GM23338 (cell line): ENCODE measurements at regions not wholly inside any gene's neighbourhood (a gene's known extent, or its start where the extent isn't known, plus 50 kb on each side); places are given as distances from the start of the nearest gene placed in this dataset.

ENCODE experiments used
- ATAC-seq: fragments of 200-7000 bp; cut with Tn5 transposase; 3 replicates; pipeline ENCODE4 v1.9.1; 2020
- DNase-seq: peaks from one replicate; pipeline ENCODE4 v3.0.0-alpha.2; 2015; ENCODE audit warnings: low spot score
- H2AFZ ChIP-seq: fragments of 200-600 bp; sonication (generic); 2 replicates; pipeline ENCODE4 v1.8.0; 2016; ENCODE audit warnings: antibody characterized with exemption, mild to moderate bottlenecking, moderate library complexity
- H3F3A ChIP-seq: fragments of 200-600 bp; sonication (generic); replicated peaks from 2 replicates; pipeline ENCODE4 v1.8.0; 2017; ENCODE audit warnings: antibody characterized with exemption, mixed run types, low read depth
- H3K27ac ChIP-seq: fragments of 200-600 bp; sonication (generic); 2 replicates; pipeline ENCODE4 v1.6.1; 2016; ENCODE audit warnings: low read depth
- H3K27me3 ChIP-seq: fragments of 200-600 bp; sonication (generic); 2 replicates; pipeline ENCODE4 v1.8.0; 2016; ENCODE audit warnings: mild to moderate bottlenecking, mixed run types, moderate library complexity; ENCODE audit not compliant: insufficient read depth
- H3K36me3 ChIP-seq: fragments of 200-600 bp; sonication (generic); 2 replicates; pipeline ENCODE4 v1.8.0; 2016; ENCODE audit warnings: mild to moderate bottlenecking; ENCODE audit not compliant: insufficient read depth
- H3K4me1 ChIP-seq: fragments of 200-600 bp; sonication (generic); 2 replicates; pipeline ENCODE4 v1.8.0; 2016; ENCODE audit warnings: mild to moderate bottlenecking, moderate library complexity; ENCODE audit not compliant: insufficient read depth
- H3K4me2 ChIP-seq: fragments of 200-600 bp; sonication (generic); 2 replicates; pipeline ENCODE4 v1.7.1; 2017; ENCODE audit warnings: mixed run types
- H3K4me3 ChIP-seq: fragments of 200-600 bp; sonication (generic); 2 replicates; pipeline ENCODE4 v1.6.1; 2016; ENCODE audit warnings: mixed run types
- H3K79me2 ChIP-seq: fragments of 200-600 bp; sonication (generic); replicated peaks from 2 replicates; pipeline ENCODE4 v1.8.0; 2017; ENCODE audit warnings: mild to moderate bottlenecking; ENCODE audit not compliant: insufficient read depth
- H3K9me2 ChIP-seq: fragments of 200-600 bp; sonication (generic); 2 replicates; pipeline ENCODE4 v1.8.0; 2017; ENCODE audit not compliant: insufficient read depth
- H4K20me1 ChIP-seq: fragments of 200-600 bp; sonication (generic); replicated peaks from 2 replicates; pipeline ENCODE4 v1.8.0; 2017; ENCODE audit warnings: mild to moderate bottlenecking; ENCODE audit not compliant: insufficient read depth
- H3K27ac Mint-ChIP-seq: 2 replicates; pipeline ENCODE4 v1.8.0; 2020; ENCODE audit warnings: inconsistent platforms, mild to moderate bottlenecking, moderate library complexity, mixed read lengths
- H3K27me3 Mint-ChIP-seq: 3 replicates; pipeline ENCODE4 v1.8.0; 2022; ENCODE audit warnings: low read depth, mild to moderate bottlenecking, moderate library complexity, mixed read lengths, inconsistent platforms; ENCODE audit not compliant: insufficient read depth, poor library complexity
- H3K36me3 Mint-ChIP-seq: 3 replicates; pipeline ENCODE4 v1.8.0; 2021; ENCODE audit warnings: low read depth, mild to moderate bottlenecking, inconsistent platforms, moderate library complexity, mixed read lengths
- H3K4me1 Mint-ChIP-seq: 3 replicates; pipeline ENCODE4 v1.8.0; 2020; ENCODE audit warnings: mild to moderate bottlenecking, inconsistent platforms, mixed read lengths
- H3K4me3 Mint-ChIP-seq: 3 replicates; pipeline ENCODE4 v1.8.0; 2021; ENCODE audit warnings: moderate library complexity, mild to moderate bottlenecking, inconsistent platforms, mixed read lengths
- H3K9me3 Mint-ChIP-seq: 3 replicates; pipeline ENCODE4 v1.8.0; 2020; ENCODE audit warnings: moderate library complexity, mild to moderate bottlenecking, inconsistent platforms, mixed read lengths
- CREB1 ChIP-seq: fragments of 250-450 bp; sonication (Bioruptor Pico); IDR thresholded peaks from 2 replicates; pipeline ENCODE4 v1.5.0; 2020; ENCODE audit warnings: low read depth, mild to moderate bottlenecking, moderate library complexity
- CTCF ChIP-seq, 2 experiments: fragments of 200-600 bp in 1 of 2; sonication (generic) in 1 of 2; conservative IDR thresholded peaks; 2 replicates each; pipeline versions ENCODE4 v1.5.1 to v1.6.1; 2016 to 2017; ENCODE audit warnings: antibody characterized with exemption in 2 of 2, low read depth in 2 of 2, mild to moderate bottlenecking in 2 of 2, moderate library complexity in 1 of 2
- ETS1 ChIP-seq: IDR thresholded peaks from 2 replicates; pipeline ENCODE4 v1.6.1; 2016; ENCODE audit warnings: antibody characterized with exemption
- EZH2 ChIP-seq: fragments of 200-600 bp; sonication (generic); IDR thresholded peaks from one replicate; pipeline ENCODE4 v1.8.0; 2017; ENCODE audit warnings: antibody characterized with exemption, mild to moderate bottlenecking, low read depth; ENCODE audit not compliant: unreplicated experiment
- EZH2phosphoT487 ChIP-seq: fragments of 200-600 bp; sonication (generic); IDR thresholded peaks from one replicate; pipeline ENCODE4 v1.8.1; 2018; ENCODE audit warnings: antibody characterized with exemption; ENCODE audit not compliant: unreplicated experiment
- JUNB ChIP-seq: IDR thresholded peaks from one replicate; pipeline ENCODE4 v1.6.1; 2016; ENCODE audit warnings: antibody characterized with exemption; ENCODE audit not compliant: unreplicated experiment
- NANOG ChIP-seq: IDR thresholded peaks from 2 replicates; pipeline ENCODE4 v1.6.1; 2016; ENCODE audit warnings: antibody characterized with exemption, borderline replicate concordance
- POLR2AphosphoS5 ChIP-seq: IDR thresholded peaks from 2 replicates; pipeline ENCODE4 v1.6.1; 2016; ENCODE audit warnings: antibody characterized with exemption, low read depth
- STAT1 ChIP-seq: IDR thresholded peaks from one replicate; pipeline ENCODE4 v1.6.1; 2016; ENCODE audit warnings: antibody characterized with exemption; ENCODE audit not compliant: unreplicated experiment
- ZNF114 ChIP-seq: fragments of 250-450 bp; sonication (Bioruptor Pico); IDR thresholded peaks from 2 replicates; pipeline ENCODE4 v1.5.0; 2020; ENCODE audit warnings: mild to moderate bottlenecking, moderate library complexity
- ZNF331 ChIP-seq: fragments of 250-450 bp; sonication (Bioruptor Pico); IDR thresholded peaks from 2 replicates; pipeline ENCODE4 v1.5.0; 2020; ENCODE audit warnings: low read depth, mild to moderate bottlenecking, moderate library complexity
- TF ChIP-seq, protein P1 (sequence below): IDR thresholded peaks from one replicate; pipeline ENCODE4 v1.6.1; 2018; ENCODE audit warnings: antibody characterized with exemption; ENCODE audit not compliant: unreplicated experiment
- TF ChIP-seq, protein P2 (sequence below): fragments of 250-450 bp; sonication (Bioruptor Pico); IDR thresholded peaks from 2 replicates; pipeline ENCODE4 v1.5.0; 2020; ENCODE audit warnings: mild to moderate bottlenecking, moderate library complexity

DNA sequence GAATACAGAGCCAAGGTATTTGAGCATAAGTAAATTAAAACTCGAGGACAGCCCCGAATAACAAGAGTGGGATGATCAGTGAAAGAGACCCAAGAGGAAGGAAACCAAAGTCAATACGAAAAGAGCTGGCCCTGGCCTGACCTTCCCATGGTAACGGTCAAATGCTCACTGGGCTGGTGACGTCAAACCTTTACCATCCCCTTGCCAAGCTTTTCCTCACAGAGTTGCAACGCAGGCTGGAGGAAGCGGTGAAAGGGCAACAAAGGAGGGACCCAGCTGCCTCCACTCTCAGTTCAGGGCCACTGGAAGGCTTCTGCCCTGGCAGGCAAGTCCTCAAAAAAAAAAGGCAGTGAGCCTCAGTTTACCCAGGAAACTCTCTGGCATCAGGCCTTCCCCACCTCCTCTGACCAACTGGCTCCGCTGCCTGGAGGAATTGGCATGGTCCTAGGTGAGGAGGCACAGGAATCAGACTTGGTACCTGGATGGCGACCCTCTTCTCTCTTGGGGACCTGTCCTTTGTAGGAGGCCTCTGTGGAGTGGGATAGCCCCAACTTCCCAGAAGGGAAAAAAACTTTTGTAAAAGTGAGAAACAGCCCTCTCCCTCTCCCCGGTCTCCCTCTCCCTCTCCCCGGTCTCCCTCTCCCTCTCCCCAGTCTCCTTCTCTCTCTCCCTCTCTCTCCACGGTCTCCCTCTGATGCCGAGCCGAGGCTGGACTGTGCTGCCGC lies 212.4 kb downstream of the ANAPC1 start:
- Histone ChIP-seq H3K27ac (no peak overlapping the region), H3K4me2 (no peak overlapping the region), H3K36me3 (no peaks in the 10 kb centered on the region), H3K9me2 (peaks cover 4% of the 10 kb centered on the region; the same call in 1 of the 2 replicates), H4K20me1 (no peaks in the 10 kb centered on the region), H3K4me1 (no peaks in the 10 kb centered on the region), H3K27me3 (no peaks in the 10 kb centered on the region), H3F3A (no peaks in the 10 kb centered on the region), H3K4me3 (no peak overlapping the region), H2AFZ (no peak overlapping the region), H3K79me2 (no peaks in the 10 kb centered on the region)
- ATAC-seq: no peak
- TF ChIP-seq POLR2AphosphoS5 (no peak), ZNF331 (no peak), EZH2 (no peak), JUNB (no peak), ZNF114 (CRISPR knock-in tag) (no peak), CTCF (conservative IDR thresholded peaks at IDR 0.05; ENCODE audit: low read depth in 2 of 2) (no peak), NANOG (no peak), EZH2phosphoT487 (no peak), STAT1 (no peak), ETS1 (no peak), CREB1 (no peak)
- TF ChIP-seq, protein P1, sequence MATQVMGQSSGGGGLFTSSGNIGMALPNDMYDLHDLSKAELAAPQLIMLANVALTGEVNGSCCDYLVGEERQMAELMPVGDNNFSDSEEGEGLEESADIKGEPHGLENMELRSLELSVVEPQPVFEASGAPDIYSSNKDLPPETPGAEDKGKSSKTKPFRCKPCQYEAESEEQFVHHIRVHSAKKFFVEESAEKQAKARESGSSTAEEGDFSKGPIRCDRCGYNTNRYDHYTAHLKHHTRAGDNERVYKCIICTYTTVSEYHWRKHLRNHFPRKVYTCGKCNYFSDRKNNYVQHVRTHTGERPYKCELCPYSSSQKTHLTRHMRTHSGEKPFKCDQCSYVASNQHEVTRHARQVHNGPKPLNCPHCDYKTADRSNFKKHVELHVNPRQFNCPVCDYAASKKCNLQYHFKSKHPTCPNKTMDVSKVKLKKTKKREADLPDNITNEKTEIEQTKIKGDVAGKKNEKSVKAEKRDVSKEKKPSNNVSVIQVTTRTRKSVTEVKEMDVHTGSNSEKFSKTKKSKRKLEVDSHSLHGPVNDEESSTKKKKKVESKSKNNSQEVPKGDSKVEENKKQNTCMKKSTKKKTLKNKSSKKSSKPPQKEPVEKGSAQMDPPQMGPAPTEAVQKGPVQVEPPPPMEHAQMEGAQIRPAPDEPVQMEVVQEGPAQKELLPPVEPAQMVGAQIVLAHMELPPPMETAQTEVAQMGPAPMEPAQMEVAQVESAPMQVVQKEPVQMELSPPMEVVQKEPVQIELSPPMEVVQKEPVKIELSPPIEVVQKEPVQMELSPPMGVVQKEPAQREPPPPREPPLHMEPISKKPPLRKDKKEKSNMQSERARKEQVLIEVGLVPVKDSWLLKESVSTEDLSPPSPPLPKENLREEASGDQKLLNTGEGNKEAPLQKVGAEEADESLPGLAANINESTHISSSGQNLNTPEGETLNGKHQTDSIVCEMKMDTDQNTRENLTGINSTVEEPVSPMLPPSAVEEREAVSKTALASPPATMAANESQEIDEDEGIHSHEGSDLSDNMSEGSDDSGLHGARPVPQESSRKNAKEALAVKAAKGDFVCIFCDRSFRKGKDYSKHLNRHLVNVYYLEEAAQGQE: no peak
- TF ChIP-seq, protein P2, sequence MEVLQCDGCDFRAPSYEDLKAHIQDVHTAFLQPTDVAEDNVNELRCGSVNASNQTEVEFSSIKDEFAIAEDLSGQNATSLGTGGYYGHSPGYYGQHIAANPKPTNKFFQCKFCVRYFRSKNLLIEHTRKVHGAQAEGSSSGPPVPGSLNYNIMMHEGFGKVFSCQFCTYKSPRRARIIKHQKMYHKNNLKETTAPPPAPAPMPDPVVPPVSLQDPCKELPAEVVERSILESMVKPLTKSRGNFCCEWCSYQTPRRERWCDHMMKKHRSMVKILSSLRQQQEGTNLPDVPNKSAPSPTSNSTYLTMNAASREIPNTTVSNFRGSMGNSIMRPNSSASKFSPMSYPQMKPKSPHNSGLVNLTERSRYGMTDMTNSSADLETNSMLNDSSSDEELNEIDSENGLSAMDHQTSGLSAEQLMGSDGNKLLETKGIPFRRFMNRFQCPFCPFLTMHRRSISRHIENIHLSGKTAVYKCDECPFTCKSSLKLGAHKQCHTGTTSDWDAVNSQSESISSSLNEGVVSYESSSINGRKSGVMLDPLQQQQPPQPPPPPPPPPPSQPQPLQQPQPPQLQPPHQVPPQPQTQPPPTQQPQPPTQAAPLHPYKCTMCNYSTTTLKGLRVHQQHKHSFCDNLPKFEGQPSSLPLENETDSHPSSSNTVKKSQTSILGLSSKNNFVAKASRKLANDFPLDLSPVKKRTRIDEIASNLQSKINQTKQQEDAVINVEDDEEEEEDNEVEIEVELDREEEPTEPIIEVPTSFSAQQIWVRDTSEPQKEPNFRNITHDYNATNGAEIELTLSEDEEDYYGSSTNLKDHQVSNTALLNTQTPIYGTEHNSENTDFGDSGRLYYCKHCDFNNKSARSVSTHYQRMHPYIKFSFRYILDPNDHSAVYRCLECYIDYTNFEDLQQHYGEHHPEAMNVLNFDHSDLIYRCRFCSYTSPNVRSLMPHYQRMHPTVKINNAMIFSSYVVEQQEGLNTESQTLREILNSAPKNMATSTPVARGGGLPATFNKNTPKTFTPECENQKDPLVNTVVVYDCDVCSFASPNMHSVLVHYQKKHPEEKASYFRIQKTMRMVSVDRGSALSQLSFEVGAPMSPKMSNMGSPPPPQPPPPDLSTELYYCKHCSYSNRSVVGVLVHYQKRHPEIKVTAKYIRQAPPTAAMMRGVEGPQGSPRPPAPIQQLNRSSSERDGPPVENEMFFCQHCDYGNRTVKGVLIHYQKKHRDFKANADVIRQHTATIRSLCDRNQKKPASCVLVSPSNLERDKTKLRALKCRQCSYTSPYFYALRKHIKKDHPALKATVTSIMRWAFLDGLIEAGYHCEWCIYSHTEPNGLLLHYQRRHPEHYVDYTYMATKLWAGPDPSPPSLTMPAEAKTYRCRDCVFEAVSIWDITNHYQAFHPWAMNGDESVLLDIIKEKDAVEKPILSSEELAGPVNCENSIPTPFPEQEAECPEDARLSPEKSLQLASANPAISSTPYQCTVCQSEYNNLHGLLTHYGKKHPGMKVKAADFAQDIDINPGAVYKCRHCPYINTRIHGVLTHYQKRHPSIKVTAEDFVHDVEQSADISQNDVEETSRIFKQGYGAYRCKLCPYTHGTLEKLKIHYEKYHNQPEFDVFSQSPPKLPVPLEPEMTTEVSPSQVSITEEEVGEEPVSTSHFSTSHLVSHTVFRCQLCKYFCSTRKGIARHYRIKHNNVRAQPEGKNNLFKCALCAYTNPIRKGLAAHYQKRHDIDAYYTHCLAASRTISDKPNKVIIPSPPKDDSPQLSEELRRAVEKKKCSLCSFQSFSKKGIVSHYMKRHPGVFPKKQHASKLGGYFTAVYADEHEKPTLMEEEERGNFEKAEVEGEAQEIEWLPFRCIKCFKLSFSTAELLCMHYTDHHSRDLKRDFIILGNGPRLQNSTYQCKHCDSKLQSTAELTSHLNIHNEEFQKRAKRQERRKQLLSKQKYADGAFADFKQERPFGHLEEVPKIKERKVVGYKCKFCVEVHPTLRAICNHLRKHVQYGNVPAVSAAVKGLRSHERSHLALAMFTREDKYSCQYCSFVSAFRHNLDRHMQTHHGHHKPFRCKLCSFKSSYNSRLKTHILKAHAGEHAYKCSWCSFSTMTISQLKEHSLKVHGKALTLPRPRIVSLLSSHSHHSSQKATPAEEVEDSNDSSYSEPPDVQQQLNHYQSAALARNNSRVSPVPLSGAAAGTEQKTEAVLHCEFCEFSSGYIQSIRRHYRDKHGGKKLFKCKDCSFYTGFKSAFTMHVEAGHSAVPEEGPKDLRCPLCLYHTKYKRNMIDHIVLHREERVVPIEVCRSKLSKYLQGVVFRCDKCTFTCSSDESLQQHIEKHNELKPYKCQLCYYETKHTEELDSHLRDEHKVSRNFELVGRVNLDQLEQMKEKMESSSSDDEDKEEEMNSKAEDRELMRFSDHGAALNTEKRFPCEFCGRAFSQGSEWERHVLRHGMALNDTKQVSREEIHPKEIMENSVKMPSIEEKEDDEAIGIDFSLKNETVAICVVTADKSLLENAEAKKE (CRISPR knock-in tag): no peak
- peaks cover 7% of the 10 kb centered on the region for H3K27me3 Mint-ChIP-seq
- no peak for DNase-seq
- H3K27ac Mint-ChIP-seq: no peak overlapping the region
- H3K36me3 Mint-ChIP-seq: peaks cover 28% of the 10 kb centered on the region
- no peak overlapping the region for H3K4me3 Mint-ChIP-seq
- H3K9me3 Mint-ChIP-seq: peaks cover 45% of the 10 kb centered on the region
- no peaks in the 10 kb centered on the region; the same call in 2 of the 3 replicates for H3K4me1 Mint-ChIP-seq
